ENCODE measurements at regions not wholly inside any gene's neighbourhood (a gene's known extent, or its start where the extent isn't known, plus 50 kb on each side); places are given as distances from the start of the nearest gene placed in this dataset.

- TF ChIP-seq FOXA1 (IDR thresholded peaks at IDR 0.05), result no peak
- TF ChIP-seq REST (IDR thresholded peaks at IDR 0.05), result no peak
- TF ChIP-seq YY1 (IDR thresholded peaks at IDR 0.05), result no peak
- no peak for TF ChIP-seq CTCF (IDR thresholded peaks at IDR 0.05; ENCODE audit: low read depth, low read length, missing input control)
- TF ChIP-seq ZBTB33 (IDR thresholded peaks at IDR 0.05), result no peak
- no peak for TF ChIP-seq TAF1 (conservative IDR thresholded peaks at IDR 0.05)
- TF ChIP-seq ATF3 (IDR thresholded peaks at IDR 0.05), result no peak
- no peak for TF ChIP-seq RAD21 (IDR thresholded peaks at IDR 0.05)
- no peak for TF ChIP-seq EGR1 (IDR thresholded peaks at IDR 0.05; ENCODE audit: low read depth in 2 of 2)
- TF ChIP-seq MAX (IDR thresholded peaks at IDR 0.05), result no peak
- no peak for TF ChIP-seq RXRA (IDR thresholded peaks at IDR 0.05)
- TF ChIP-seq JUND (IDR thresholded peaks at IDR 0.05), result no peak
These were observed 819.3 kb downstream of the BRINP3 start for GRCh38 chr1:189658381-189658780.

Measured in liver (tissue), 3 donors.